GM12878 (cell line): ENCODE measurements at regions not wholly inside any gene's neighbourhood (a gene's known extent, or its start where the extent isn't known, plus 50 kb on each side); places are given as distances from the start of the nearest gene placed in this dataset.

Source experiments
- ATAC-seq: fragments of 200-7000 bp; cut with Tn5 transposase; 3 replicates; pipeline ENCODE4 v1.9.1; 2020; ENCODE audit warnings: mild to moderate bottlenecking, moderate library complexity
- BruUV-seq: library from RNA; stranded (reverse); fragments of 400-500 nt; replicated peaks from 2 replicates; lab custom pipeline; 2021; lab: Mats Ljungman, UMichigan
- CTCF ChIA-PET: fragments of 300-600 bp; sonication (Branson Sonifier 250); formaldehyde crosslinking; extraction: SDS; loops from one replicate; lab custom pipeline; 2021; ENCODE audit warnings: inconsistent platforms; lab: Yijun Ruan, JAX
- POLR2A ChIA-PET: fragments of 350-600 bp; formaldehyde crosslinking; extraction: SDS; loops from one replicate; lab custom pipeline; 2021; ENCODE audit warnings: inconsistent platforms; lab: Charles Lee
- RAD21 ChIA-PET: fragments of 300-600 bp; sonication (Branson Sonifier 250); formaldehyde crosslinking; loops from one replicate; lab custom pipeline; 2023; ENCODE audit warnings: antibody characterized with exemption; ENCODE audit not compliant: unreplicated experiment; lab: Charles Lee
- SMC1A ChIA-PET: fragments of 300-600 bp; sonication (Branson Sonifier 250); formaldehyde crosslinking; loops from one replicate; lab custom pipeline; 2023; ENCODE audit not compliant: unreplicated experiment, uncharacterized antibody; lab: Charles Lee
- DNase-seq: peaks from one replicate; pipeline ENCODE4 v3.0.0-alpha.2; 2011; ENCODE audit warnings: low read depth, low spot score
- FAIRE-seq: peaks from 3 replicates; lab custom pipeline; 2011; peaks lifted over from hg19 to GRCh38; lab: Jason Lieb, UNC
- H2AFZ ChIP-seq: 2 replicates; pipeline ENCODE4 v1.6.0; 2011; ENCODE audit warnings: low read depth, low read length, control low read depth; ENCODE audit not compliant: control insufficient read depth
- H3K27ac ChIP-seq: 2 replicates; pipeline ENCODE4 v1.5.1; 2011; ENCODE audit warnings: control low read depth; ENCODE audit not compliant: control insufficient read depth, insufficient read depth
- H3K27me3 ChIP-seq, 2 experiments: replicated peaks in 1 of 2; 2 replicates each; pipeline versions ENCODE4 v1.6.0 to v1.6.1; 2011; ENCODE audit warnings: low read length in 1 of 2; ENCODE audit not compliant: control insufficient read depth in 2 of 2, insufficient read depth in 2 of 2
- H3K36me3 ChIP-seq, 2 experiments: 2 replicates each; pipeline ENCODE4 v1.5.1; 2011; ENCODE audit warnings: low read length in 1 of 2; ENCODE audit not compliant: control insufficient read depth in 2 of 2, insufficient read depth in 2 of 2
- H3K4me1 ChIP-seq: 2 replicates; pipeline ENCODE4 v1.6.1; 2011; ENCODE audit warnings: mild to moderate bottlenecking, low read length, moderate library complexity, mixed read lengths; ENCODE audit not compliant: control insufficient read depth, insufficient read depth
- H3K4me2 ChIP-seq: 2 replicates; pipeline ENCODE4 v1.6.0; 2011; ENCODE audit warnings: control low read depth; ENCODE audit not compliant: control insufficient read depth, insufficient read depth
- H3K4me3 ChIP-seq: fragments of 200-600 bp; sonication (generic); 2 replicates; pipeline ENCODE4 v1.5.1; 2016
- H3K79me2 ChIP-seq: 2 replicates; pipeline ENCODE4 v1.6.0; 2011; ENCODE audit warnings: low read length; ENCODE audit not compliant: control insufficient read depth, insufficient read depth
- H3K9ac ChIP-seq: 2 replicates; pipeline ENCODE4 v1.8.0; 2011; ENCODE audit warnings: low read length, control low read depth, mixed read lengths; ENCODE audit not compliant: control insufficient read depth, insufficient read depth
- H3K9me3 ChIP-seq: replicated peaks from 3 replicates; pipeline ENCODE4 v1.5.1; 2011; ENCODE audit warnings: mild to moderate bottlenecking, low read length; ENCODE audit not compliant: control insufficient read depth, insufficient read depth
- H4K20me1 ChIP-seq: 2 replicates; pipeline ENCODE4 v1.6.0; 2011; ENCODE audit not compliant: control insufficient read depth, insufficient read depth
- BMI1 ChIP-seq: fragments of 450-650 bp; IDR thresholded peaks from 2 replicates; pipeline ENCODE4 v1.6.1; 2016; ENCODE audit warnings: mild to moderate bottlenecking, moderate library complexity, borderline replicate concordance
- CEBPB ChIP-seq, 2 experiments: fragments of 150-350 bp in 1 of 2; IDR thresholded peaks; 2 replicates each; pipeline ENCODE4 v1.6.1; 2012 to 2014; ENCODE audit warnings: low read depth in 2 of 2, low read length in 2 of 2, borderline replicate concordance in 1 of 2, inconsistent platforms in 1 of 2
- CREB1 ChIP-seq: IDR thresholded peaks from 2 replicates; pipeline ENCODE4 v1.6.1; 2012; ENCODE audit warnings: low read depth, mild to moderate bottlenecking, inconsistent platforms
- ETV6 ChIP-seq, 2 experiments: fragments of 450-650 bp in 1 of 2; IDR thresholded peaks in 1 of 2; conservative IDR thresholded peaks in 1 of 2; 2 replicates each; pipeline ENCODE4 v1.6.1; 2014; ENCODE audit warnings: antibody characterized with exemption in 1 of 2, borderline replicate concordance in 1 of 2, low read depth in 1 of 2, mild to moderate bottlenecking in 1 of 2, moderate library complexity in 1 of 2
- GABPA ChIP-seq: IDR thresholded peaks from 2 replicates; pipeline ENCODE4 v1.6.1; 2014; ENCODE audit warnings: antibody characterized with exemption, low read depth, mild to moderate bottlenecking, inconsistent platforms
- HCFC1 ChIP-seq: fragments of 150-350 bp; IDR thresholded peaks from 2 replicates; pipeline ENCODE4 v1.6.1; 2014; ENCODE audit warnings: low read length
- HDGF ChIP-seq: fragments of 450-650 bp; IDR thresholded peaks from 2 replicates; pipeline ENCODE4 v1.6.1; 2016; ENCODE audit warnings: antibody characterized with exemption
- MTA3 ChIP-seq: IDR thresholded peaks from 2 replicates; pipeline ENCODE4 v1.6.1; 2012; ENCODE audit warnings: low read length, inconsistent platforms, borderline replicate concordance
- MXI1 ChIP-seq: fragments of 150-350 bp; IDR thresholded peaks from 2 replicates; pipeline ENCODE4 v1.6.1; 2011; ENCODE audit warnings: low read depth, mild to moderate bottlenecking, inconsistent platforms, low read length, improper control_type of control experiment
- NFXL1 ChIP-seq: fragments of 450-650 bp; IDR thresholded peaks from 2 replicates; pipeline ENCODE4 v1.6.1; 2017; ENCODE audit warnings: antibody characterized with exemption, mild to moderate bottlenecking, borderline replicate concordance
- NFYB ChIP-seq: IDR thresholded peaks from 2 replicates; pipeline ENCODE4 v1.6.1; 2011; ENCODE audit warnings: low read depth, mild to moderate bottlenecking, low read length, improper control_type of control experiment, moderate library complexity; ENCODE audit not compliant: insufficient read depth
- RELA ChIP-seq: fragments of 450-650 bp; IDR thresholded peaks from 2 replicates; pipeline ENCODE4 v1.8.0; 2014; ENCODE audit warnings: borderline replicate concordance; ENCODE audit not compliant: partially characterized antibody
- SIN3A ChIP-seq: IDR thresholded peaks from 2 replicates; pipeline ENCODE4 v1.6.1; 2012; ENCODE audit warnings: low read depth, low read length, improper control_type of control experiment
- SREBF2 ChIP-seq: IDR thresholded peaks from 2 replicates; pipeline ENCODE4 v1.6.1; 2012; ENCODE audit warnings: mild to moderate bottlenecking, low read length
- SUZ12 ChIP-seq: fragments of 200-600 bp; sonication (generic); IDR thresholded peaks from one replicate; pipeline ENCODE4 v1.6.1; 2018; ENCODE audit warnings: antibody characterized with exemption, mild to moderate bottlenecking; ENCODE audit not compliant: unreplicated experiment
- ZBTB4 ChIP-seq: fragments of 450-650 bp; formaldehyde crosslinking; IDR thresholded peaks from 2 replicates; pipeline ENCODE4 v1.4.0; 2022; ENCODE audit warnings: mild to moderate bottlenecking, moderate library complexity
- WGBS: methylation state at CpG from one replicate; pipeline ENCODE4 v1.1.6; 2016; ENCODE audit warnings: low lambda C conversion rate; ENCODE audit not compliant: insufficient replicate concordance, insufficient coverage; ENCODE audit errors: missing lambda C conversion rate; 5-methylcytosine and 5-hydroxymethylcytosine counted together
- in situ Hi-C: fragments of 300-500 bp; cut with MboI; formaldehyde crosslinking; loops from 9 replicates; pipeline ENCODE4 v1.14.3; 2018; ENCODE audit warnings: mixed read lengths
- intact Hi-C: fragments of 100-400 bp; cut with micrococcal nuclease; formaldehyde crosslinking; loops from one replicate; pipeline ENCODE4 v1.14.2; 2022; ENCODE audit not compliant: unreplicated experiment

DNA sequence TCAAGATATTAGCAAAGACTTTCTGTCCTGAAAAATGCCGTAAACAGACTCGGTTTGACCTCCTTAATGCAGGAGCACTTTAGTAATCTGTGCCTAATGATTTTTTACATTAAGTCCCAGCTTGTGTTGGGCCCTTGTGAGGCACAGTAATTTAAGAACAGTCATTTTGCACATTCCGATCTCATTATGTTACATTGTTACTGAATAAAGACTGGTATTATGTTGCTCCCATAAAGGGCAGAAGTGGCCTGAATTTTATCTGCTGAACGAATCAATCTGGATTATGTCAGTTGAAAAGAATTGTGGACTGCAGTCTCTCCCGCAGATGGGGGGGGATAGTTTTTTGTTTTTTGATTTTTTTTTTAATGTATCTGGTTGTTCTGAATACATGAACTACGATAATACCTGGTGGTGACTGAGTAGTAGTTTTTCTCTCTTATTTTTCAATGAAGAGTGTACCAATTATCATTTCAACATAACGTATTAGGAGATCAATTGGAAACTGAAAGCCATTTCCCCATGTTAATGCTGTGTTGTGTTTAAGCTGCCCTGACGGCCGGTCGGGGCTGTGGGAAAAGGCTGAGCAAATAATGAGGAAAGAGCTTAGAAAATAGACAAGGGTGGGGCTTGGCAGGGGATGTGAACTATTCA is 290.2 kb downstream of the ZNF536 start:
- no peaks in the 10 kb centered on the region for H4K20me1 ChIP-seq
- no peak overlapping the region for H3K9ac ChIP-seq
- H3K27me3 ChIP-seq = no peaks in the 10 kb centered on the region
- ChIA-PET SMC1A (no interaction called here), RAD21 (no interaction called here), POLR2A (no interaction called here), CTCF (interaction anchor here (1.2 kb wide), 1 partner anchor 21 kb away, joined by 4 read pairs; no protein-coding TSS in a partner anchor)
- no peak for TF ChIP-seq CREB1
- no peak for TF ChIP-seq NFXL1
- TF ChIP-seq SUZ12 = no peak
- DNase-seq (no peak), FAIRE-seq (no peak), ATAC-seq (no peak)
- no peaks in the 10 kb centered on the region for H3K79me2 ChIP-seq
- WGBS = 38% methylated on average over 10 of the region's 10 CpGs
- H3K9me3 ChIP-seq = no peaks in the 10 kb centered on the region
- no peaks in the 10 kb centered on the region for H3K36me3 ChIP-seq
- BruUV-seq = no TSS peak
- no peak overlapping the region for H3K4me2 ChIP-seq
- intact Hi-C loops = no loop called here
- in situ Hi-C loops = no loop called here
- no peak overlapping the region for H2AFZ ChIP-seq
- no peak overlapping the region for H3K4me3 ChIP-seq
- no peaks in the 10 kb centered on the region for H3K4me1 ChIP-seq
- H3K27ac ChIP-seq = no peak overlapping the region

GRCh38 chr19:30659638-30660037 is 287.5 kb downstream of the ZNF536 start:
- no TSS peak for BruUV-seq
- H3K36me3 ChIP-seq = no peaks in the 10 kb centered on the region
- intact Hi-C loops (loop anchor here (10.0 kb wide), 2 partner anchors 435 to 885 kb away; no protein-coding TSS in a partner anchor), in situ Hi-C loops (loop anchor here (10.0 kb wide), 2 partner anchors 775 to 805 kb away; no protein-coding TSS in a partner anchor)
- H3K27ac ChIP-seq = no peak overlapping the region
- ATAC-seq = no peak
- no peaks in the 10 kb centered on the region for H3K27me3 ChIP-seq
- no peak overlapping the region for H3K4me2 ChIP-seq
- H3K79me2 ChIP-seq = no peaks in the 10 kb centered on the region
- ChIA-PET RAD21 (no interaction called here), CTCF (no interaction called here), SMC1A (no interaction called here), POLR2A (no interaction called here)
- H3K4me3 ChIP-seq = no peak overlapping the region
- no peak overlapping the region for H2AFZ ChIP-seq
- H4K20me1 ChIP-seq = no peaks in the 10 kb centered on the region
- H3K9me3 ChIP-seq = no peaks in the 10 kb centered on the region
- no peak for DNase-seq
- no peak overlapping the region for H3K9ac ChIP-seq
- no peak for FAIRE-seq
- no peaks in the 10 kb centered on the region for H3K4me1 ChIP-seq
- no peak for TF ChIP-seq SREBF2
- no peak for TF ChIP-seq CEBPB (IDR thresholded peaks at IDR 0.05; ENCODE audit: borderline replicate concordance in 1 of 2, low read depth in 2 of 2, low read length in 2 of 2)
- TF ChIP-seq MXI1 = no peak
- no peak for TF ChIP-seq GABPA
- TF ChIP-seq RELA = no peak
- TF ChIP-seq ETV6 (conservative IDR thresholded peaks at IDR 0.05 in 1 of 2, IDR thresholded peaks at IDR 0.05 in 1 of 2; ENCODE audit: borderline replicate concordance in 1 of 2, low read depth in 1 of 2) = no peak
- no peak for TF ChIP-seq HCFC1
- no peak for TF ChIP-seq ZBTB4
- TF ChIP-seq BMI1 = no peak
- TF ChIP-seq SIN3A = no peak
- no peak for TF ChIP-seq HDGF
- TF ChIP-seq MTA3 = no peak
- no peak for TF ChIP-seq NFYB
